ENCODE measurements at regions not wholly inside any gene's neighbourhood (a gene's known extent, or its start where the extent isn't known, plus 50 kb on each side); places are given as distances from the start of the nearest gene placed in this dataset.

DNA sequence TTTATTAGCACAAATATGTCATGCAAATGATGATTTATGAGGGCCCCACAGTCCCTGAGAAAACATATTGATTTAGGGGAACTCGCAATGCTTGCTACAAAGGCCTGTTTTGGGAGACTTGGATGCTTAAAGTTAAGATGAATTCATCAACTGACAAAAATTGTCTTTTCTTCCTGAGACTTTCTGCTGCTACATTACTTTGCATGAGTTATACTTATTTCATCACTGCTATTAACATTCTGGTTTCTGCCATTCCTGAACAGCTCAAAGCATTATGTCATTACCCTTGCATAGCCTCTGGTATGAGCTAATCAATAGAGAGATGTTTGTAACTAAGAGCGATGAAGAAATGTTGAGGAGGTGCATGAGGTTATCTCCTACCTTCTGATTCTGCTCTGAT is 74.4 kb downstream of the SOX11 start:
- no peak overlapping the region for H2AFZ ChIP-seq
- H3K4me2 ChIP-seq: no peak overlapping the region
- H3K9me3 ChIP-seq (ENCODE audit: low read depth): no peaks in the 10 kb centered on the region
- no peak for DNase-seq (ENCODE audit: low spot score)
- no peaks in the 10 kb centered on the region for H3K36me3 ChIP-seq (replicated peaks; ENCODE audit: insufficient read depth, low read depth)
- 77% methylated on average over 2 of the region's 2 CpGs for WGBS (ENCODE audit: low lambda C conversion rate, missing lambda C conversion rate)
- H3K4me3 ChIP-seq: no peak overlapping the region
- TF ChIP-seq, protein P1, sequence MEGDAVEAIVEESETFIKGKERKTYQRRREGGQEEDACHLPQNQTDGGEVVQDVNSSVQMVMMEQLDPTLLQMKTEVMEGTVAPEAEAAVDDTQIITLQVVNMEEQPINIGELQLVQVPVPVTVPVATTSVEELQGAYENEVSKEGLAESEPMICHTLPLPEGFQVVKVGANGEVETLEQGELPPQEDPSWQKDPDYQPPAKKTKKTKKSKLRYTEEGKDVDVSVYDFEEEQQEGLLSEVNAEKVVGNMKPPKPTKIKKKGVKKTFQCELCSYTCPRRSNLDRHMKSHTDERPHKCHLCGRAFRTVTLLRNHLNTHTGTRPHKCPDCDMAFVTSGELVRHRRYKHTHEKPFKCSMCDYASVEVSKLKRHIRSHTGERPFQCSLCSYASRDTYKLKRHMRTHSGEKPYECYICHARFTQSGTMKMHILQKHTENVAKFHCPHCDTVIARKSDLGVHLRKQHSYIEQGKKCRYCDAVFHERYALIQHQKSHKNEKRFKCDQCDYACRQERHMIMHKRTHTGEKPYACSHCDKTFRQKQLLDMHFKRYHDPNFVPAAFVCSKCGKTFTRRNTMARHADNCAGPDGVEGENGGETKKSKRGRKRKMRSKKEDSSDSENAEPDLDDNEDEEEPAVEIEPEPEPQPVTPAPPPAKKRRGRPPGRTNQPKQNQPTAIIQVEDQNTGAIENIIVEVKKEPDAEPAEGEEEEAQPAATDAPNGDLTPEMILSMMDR (IDR thresholded peaks at IDR 0.05; ENCODE audit: poor library complexity): no peak
- TF ChIP-seq EZH2phosphoT487 (IDR thresholded peaks at IDR 0.05; ENCODE audit: low read depth, severe bottlenecking, unreplicated experiment): no peak
- H3K27me3 ChIP-seq: no peaks in the 10 kb centered on the region
- no peak overlapping the region for H3K27ac ChIP-seq
- peaks cover 3% of the 10 kb centered on the region for H3K4me1 ChIP-seq (ENCODE audit: insufficient read depth)
- H3K79me2 ChIP-seq: no peaks in the 10 kb centered on the region
- no peaks in the 10 kb centered on the region for H4K20me1 ChIP-seq (ENCODE audit: insufficient read depth, poor library complexity, severe bottlenecking)
- H3K9me2 ChIP-seq (replicated peaks; ENCODE audit: insufficient read depth): no peaks in the 10 kb centered on the region

- H3K27ac ChIP-seq: no peak overlapping the region
- WGBS (ENCODE audit: low lambda C conversion rate, missing lambda C conversion rate): 62% methylated on average over 4 of the region's 4 CpGs
- H3K79me2 ChIP-seq: no peaks in the 10 kb centered on the region
- no peaks in the 10 kb centered on the region for H4K20me1 ChIP-seq (ENCODE audit: insufficient read depth, poor library complexity, severe bottlenecking)
- no peak overlapping the region for H2AFZ ChIP-seq
- no peaks in the 10 kb centered on the region for H3K9me3 ChIP-seq (ENCODE audit: low read depth)
- TF ChIP-seq, protein P1 (IDR thresholded peaks at IDR 0.05; ENCODE audit: poor library complexity): no peak
- TF ChIP-seq EZH2phosphoT487 (IDR thresholded peaks at IDR 0.05; ENCODE audit: low read depth, severe bottlenecking, unreplicated experiment) (no peak), EZH2 (IDR thresholded peaks at IDR 0.05; ENCODE audit: borderline replicate concordance) (no peak)
- H3K36me3 ChIP-seq (replicated peaks; ENCODE audit: insufficient read depth, low read depth): no peaks in the 10 kb centered on the region
- H3K4me3 ChIP-seq: no peak overlapping the region
- H3K9me2 ChIP-seq (replicated peaks; ENCODE audit: insufficient read depth): no peaks in the 10 kb centered on the region
- peak; percentile 53 for DNase-seq (ENCODE audit: low spot score)
- H3K27me3 ChIP-seq: no peaks in the 10 kb centered on the region
- no peak overlapping the region for H3K4me2 ChIP-seq
- no peaks in the 10 kb centered on the region for H3K4me1 ChIP-seq (ENCODE audit: insufficient read depth)
Measured at GRCh38 chr2:5777131-5777535, 84.9 kb downstream of the SOX11 start.

DNA sequence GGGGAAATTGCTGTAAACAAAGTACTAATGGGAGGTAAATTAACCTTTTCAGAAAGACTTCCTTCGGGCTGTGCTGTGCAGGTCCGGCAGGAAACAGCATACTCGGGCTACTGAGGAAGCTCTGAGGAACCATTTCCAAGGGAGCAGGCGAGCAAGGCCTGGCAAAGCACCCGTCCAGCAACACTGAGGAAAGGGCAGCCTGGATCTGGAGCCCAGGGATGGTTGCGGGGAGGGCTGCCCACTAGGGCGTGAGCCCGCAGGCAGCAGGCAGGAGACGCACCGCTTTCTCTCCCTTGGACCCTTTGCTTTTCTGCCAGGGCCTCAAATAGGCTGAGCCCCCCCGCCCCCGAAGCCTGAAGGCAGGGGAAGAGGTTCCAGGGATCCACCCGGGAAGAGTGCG is 89.5 kb downstream of the SOX11 start:
- no peak overlapping the region for H3K4me3 ChIP-seq
- no peaks in the 10 kb centered on the region for H3K9me2 ChIP-seq (replicated peaks; ENCODE audit: insufficient read depth)
- no peaks in the 10 kb centered on the region for H3K27me3 ChIP-seq
- H3K9me3 ChIP-seq (ENCODE audit: low read depth): no peaks in the 10 kb centered on the region
- no peaks in the 10 kb centered on the region for H3K36me3 ChIP-seq (replicated peaks; ENCODE audit: insufficient read depth, low read depth)
- no peak overlapping the region for H2AFZ ChIP-seq
- no peak for TF ChIP-seq EZH2 (IDR thresholded peaks at IDR 0.05; ENCODE audit: borderline replicate concordance)
- no peak for TF ChIP-seq EZH2phosphoT487 (IDR thresholded peaks at IDR 0.05; ENCODE audit: low read depth, severe bottlenecking, unreplicated experiment)
- TF ChIP-seq, protein P1 (IDR thresholded peaks at IDR 0.05; ENCODE audit: poor library complexity): no peak
- H3K27ac ChIP-seq: no peak overlapping the region
- WGBS (ENCODE audit: low lambda C conversion rate, missing lambda C conversion rate): 91% methylated on average over 14 of the region's 14 CpGs
- DNase-seq (ENCODE audit: low spot score): no peak
- H3K4me2 ChIP-seq: no peak overlapping the region
- H3K79me2 ChIP-seq: no peaks in the 10 kb centered on the region
- no peaks in the 10 kb centered on the region for H4K20me1 ChIP-seq (ENCODE audit: insufficient read depth, poor library complexity, severe bottlenecking)
- no peaks in the 10 kb centered on the region for H3K4me1 ChIP-seq (ENCODE audit: insufficient read depth)

GRCh38 chr2:5782103-5782502 is 89.9 kb downstream of the SOX11 start:
- Histone ChIP-seq H3K36me3 (replicated peaks; ENCODE audit: insufficient read depth, low read depth) (no peaks in the 10 kb centered on the region), H3K9me2 (replicated peaks; ENCODE audit: insufficient read depth) (no peaks in the 10 kb centered on the region), H3K4me1 (ENCODE audit: insufficient read depth) (no peaks in the 10 kb centered on the region), H3K27me3 (no peaks in the 10 kb centered on the region), H3K4me3 (no peak overlapping the region), H3K27ac (no peak overlapping the region), H4K20me1 (ENCODE audit: insufficient read depth, poor library complexity, severe bottlenecking) (no peaks in the 10 kb centered on the region), H3K79me2 (no peaks in the 10 kb centered on the region), H3K4me2 (no peak overlapping the region), H2AFZ (no peak overlapping the region), H3K9me3 (ENCODE audit: low read depth) (no peaks in the 10 kb centered on the region)
- DNase-seq (ENCODE audit: low spot score): no peak
- TF ChIP-seq EZH2phosphoT487 (IDR thresholded peaks at IDR 0.05; ENCODE audit: low read depth, severe bottlenecking, unreplicated experiment): no peak
- no peak for TF ChIP-seq EZH2 (IDR thresholded peaks at IDR 0.05; ENCODE audit: borderline replicate concordance)
- TF ChIP-seq, protein P1 (IDR thresholded peaks at IDR 0.05; ENCODE audit: poor library complexity): no peak
- WGBS (ENCODE audit: low lambda C conversion rate, missing lambda C conversion rate): 72% methylated on average over 6 of the region's 6 CpGs

All from hepatocyte (in vitro differentiated cells).